ENCODE measurements at regions not wholly inside any gene's neighbourhood (a gene's known extent, or its start where the extent isn't known, plus 50 kb on each side); places are given as distances from the start of the nearest gene placed in this dataset.

DNA sequence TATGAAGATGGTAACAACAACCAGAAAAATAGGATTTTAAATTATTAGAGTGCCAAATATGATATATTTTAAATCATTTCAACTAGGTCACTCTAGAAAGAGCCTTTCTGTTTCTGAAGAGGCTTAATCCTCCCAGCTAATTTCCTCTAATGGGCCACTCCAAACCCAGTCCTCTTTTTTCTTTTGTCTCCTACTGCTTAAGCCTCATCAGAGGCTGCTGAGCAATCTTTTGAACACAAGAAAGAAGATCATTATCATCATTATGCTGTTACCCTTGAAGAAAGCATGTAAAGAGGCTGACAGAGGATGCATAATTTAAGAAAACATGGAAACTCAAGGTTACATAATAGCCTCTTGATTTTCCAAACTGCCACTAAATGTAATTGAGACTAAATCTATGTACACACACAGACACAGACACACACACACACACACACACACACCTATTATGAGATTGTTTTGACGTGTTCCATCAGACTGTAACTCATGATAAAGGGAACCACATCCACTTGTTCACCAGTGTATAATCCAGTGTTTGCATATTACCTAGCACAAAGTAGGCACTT lies 519.6 kb downstream of the METTL15 start:
- TF ChIP-seq, protein P1, sequence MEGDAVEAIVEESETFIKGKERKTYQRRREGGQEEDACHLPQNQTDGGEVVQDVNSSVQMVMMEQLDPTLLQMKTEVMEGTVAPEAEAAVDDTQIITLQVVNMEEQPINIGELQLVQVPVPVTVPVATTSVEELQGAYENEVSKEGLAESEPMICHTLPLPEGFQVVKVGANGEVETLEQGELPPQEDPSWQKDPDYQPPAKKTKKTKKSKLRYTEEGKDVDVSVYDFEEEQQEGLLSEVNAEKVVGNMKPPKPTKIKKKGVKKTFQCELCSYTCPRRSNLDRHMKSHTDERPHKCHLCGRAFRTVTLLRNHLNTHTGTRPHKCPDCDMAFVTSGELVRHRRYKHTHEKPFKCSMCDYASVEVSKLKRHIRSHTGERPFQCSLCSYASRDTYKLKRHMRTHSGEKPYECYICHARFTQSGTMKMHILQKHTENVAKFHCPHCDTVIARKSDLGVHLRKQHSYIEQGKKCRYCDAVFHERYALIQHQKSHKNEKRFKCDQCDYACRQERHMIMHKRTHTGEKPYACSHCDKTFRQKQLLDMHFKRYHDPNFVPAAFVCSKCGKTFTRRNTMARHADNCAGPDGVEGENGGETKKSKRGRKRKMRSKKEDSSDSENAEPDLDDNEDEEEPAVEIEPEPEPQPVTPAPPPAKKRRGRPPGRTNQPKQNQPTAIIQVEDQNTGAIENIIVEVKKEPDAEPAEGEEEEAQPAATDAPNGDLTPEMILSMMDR (IDR thresholded peaks at IDR 0.05): no peak
- TF ChIP-seq EZH2 (IDR thresholded peaks at IDR 0.05; ENCODE audit: borderline replicate concordance, insufficient read depth, low read depth, low read length, poor library complexity, severe bottlenecking): no peak

Measured in B cell (primary cell).